K562 (cell line): ENCODE measurements at regions not wholly inside any gene's neighbourhood (a gene's known extent, or its start where the extent isn't known, plus 50 kb on each side); places are given as distances from the start of the nearest gene placed in this dataset.

Experiments used
- ATAC-seq: fragments of 200-7000 bp; cut with Tn5 transposase; 3 replicates; pipeline ENCODE4 v1.9.1; 2020; ENCODE audit warnings: moderate library complexity
- BruUV-seq: library from RNA; stranded (reverse); fragments of 400-500 nt; replicated peaks from 2 replicates; lab custom pipeline; 2021; lab: Mats Ljungman, UMichigan
- CTCF ChIA-PET: fragments of 300-600 bp; formaldehyde crosslinking; extraction: SDS; loops from one replicate; lab custom pipeline; 2021; ENCODE audit warnings: low intra/inter-chr PET ratio; lab: Yijun Ruan, JAX
- POLR2A ChIA-PET: fragments of 300-600, 350-650 bp; sonication (Branson Sonifier 250); formaldehyde crosslinking; extraction: SDS; loops from one replicate; lab custom pipeline; 2021; ENCODE audit warnings: antibody characterized with exemption, inconsistent platforms; lab: Yijun Ruan, JAX
- DNase-seq, 4 experiments: peaks; one replicate each; pipeline versions ENCODE4 v3.0.0 to v3.0.0-alpha.2; 2011 to 2018; ENCODE audit warnings: low spot score in 3 of 4, mixed read lengths in 3 of 4; ENCODE audit errors: extremely low read depth in 1 of 4
- FAIRE-seq: peaks from 2 replicates; lab custom pipeline; 2011; peaks lifted over from hg19 to GRCh38; lab: Jason Lieb, UNC
- H2AFZ ChIP-seq: 2 replicates; pipeline ENCODE4 v1.6.0; 2011; ENCODE audit warnings: low read depth, low read length, control low read depth, inconsistent platforms
- H3K27ac ChIP-seq: fragments of 200-600 bp; 3 replicates; pipeline ENCODE4 v1.8.0; 2011; ENCODE audit warnings: low read depth, mild to moderate bottlenecking, control low read depth, inconsistent platforms, low read length, moderate library complexity, mixed read lengths; ENCODE audit errors: extremely low read depth
- H3K27me3 ChIP-seq, 2 experiments: fragments of 300-600 bp in 1 of 2; 2 replicates in 1 of 2; 3 replicates in 1 of 2; pipeline versions ENCODE4 v1.6.0 to v1.8.0; 2011; ENCODE audit warnings: inconsistent platforms in 2 of 2, low read length in 2 of 2, mild to moderate bottlenecking in 1 of 2, mixed read lengths in 1 of 2, moderate library complexity in 1 of 2; ENCODE audit not compliant: control insufficient read depth in 2 of 2, insufficient read depth in 2 of 2
- H3K36me3 ChIP-seq: fragments of 300-600 bp; 3 replicates; pipeline ENCODE4 v1.8.0; 2011; ENCODE audit warnings: mild to moderate bottlenecking, low read length, inconsistent platforms; ENCODE audit not compliant: control insufficient read depth, insufficient read depth
- H3K4me1 ChIP-seq, 2 experiments: fragments of 200-600 bp in 1 of 2; replicated peaks in 1 of 2; 2 replicates in 1 of 2; 3 replicates in 1 of 2; pipeline versions ENCODE4 v1.5.1 to v1.8.0; 2011; ENCODE audit warnings: inconsistent platforms in 2 of 2, low read length in 2 of 2, mild to moderate bottlenecking in 1 of 2, mixed read lengths in 1 of 2, moderate library complexity in 1 of 2; ENCODE audit not compliant: control insufficient read depth in 2 of 2, insufficient read depth in 2 of 2
- H3K4me2 ChIP-seq: 2 replicates; pipeline ENCODE4 v1.6.1; 2011; ENCODE audit warnings: low read length, control low read depth, inconsistent platforms, mixed read lengths; ENCODE audit not compliant: insufficient read depth
- H3K4me3 ChIP-seq: fragments of 200-600 bp; sonication (generic), shearing (Covaris generic); 2 replicates; pipeline ENCODE4 v1.5.1; 2016; ENCODE audit warnings: control low read depth, inconsistent platforms
- H3K79me2 ChIP-seq: fragments of 200-600 bp; 3 replicates; pipeline ENCODE4 v1.8.0; 2011; ENCODE audit warnings: low read length, inconsistent platforms; ENCODE audit not compliant: control insufficient read depth, insufficient read depth
- H3K9ac ChIP-seq, 2 experiments: 2 replicates each; pipeline versions ENCODE4 v1.6.0 to v1.6.1; 2011; ENCODE audit warnings: low read depth in 2 of 2, low read length in 2 of 2, control low read depth in 1 of 2, inconsistent platforms in 1 of 2, mild to moderate bottlenecking in 1 of 2, mixed read lengths in 1 of 2; ENCODE audit not compliant: insufficient read depth in 1 of 2
- H3K9me1 ChIP-seq: one replicate; pipeline ENCODE4 v1.6.0; 2011; ENCODE audit warnings: inconsistent platforms, mild to moderate bottlenecking, low read length, moderate library complexity; ENCODE audit not compliant: control insufficient read depth, insufficient read depth
- H3K9me3 ChIP-seq: replicated peaks from 2 replicates; pipeline ENCODE4 v1.5.1; 2011; ENCODE audit warnings: low read depth, low read length, inconsistent platforms; ENCODE audit not compliant: control insufficient read depth, insufficient read depth
- H4K20me1 ChIP-seq: replicated peaks from 2 replicates; pipeline ENCODE4 v1.6.1; 2011; ENCODE audit warnings: low read length, inconsistent platforms, mixed read lengths; ENCODE audit not compliant: control insufficient read depth, insufficient read depth
- ELF2 ChIP-seq: fragments of 250-450 bp; sonication (Bioruptor Pico); IDR thresholded peaks from 2 replicates; pipeline ENCODE4 v1.5.0; 2021; ENCODE audit warnings: mild to moderate bottlenecking
- GATAD2B ChIP-seq: fragments of 450-650 bp; IDR thresholded peaks from 2 replicates; pipeline ENCODE4 v1.6.1; 2017; ENCODE audit warnings: mild to moderate bottlenecking, borderline replicate concordance
- HEY1 ChIP-seq: fragments of 250-450 bp; sonication (Bioruptor Pico); IDR thresholded peaks from 2 replicates; pipeline ENCODE4 v1.5.0; 2020; ENCODE audit warnings: mild to moderate bottlenecking, moderate library complexity, borderline replicate concordance
- KAT2B ChIP-seq: IDR thresholded peaks from one replicate; pipeline ENCODE4 v1.6.1; 2012; ENCODE audit warnings: low read depth, mild to moderate bottlenecking, control low read depth, inconsistent platforms, low read length, moderate library complexity
- MBD2 ChIP-seq: sonication (generic); IDR thresholded peaks from 2 replicates; pipeline ENCODE4 v1.6.1; 2016; ENCODE audit warnings: low read depth, borderline replicate concordance
- MCM5 ChIP-seq: fragments of 450-650 bp; IDR thresholded peaks from 2 replicates; pipeline ENCODE4 v1.6.1; 2016; ENCODE audit warnings: low read depth
- SMAD3 ChIP-seq: fragments of 450-650 bp; formaldehyde crosslinking; conservative IDR thresholded peaks from 2 replicates; pipeline ENCODE4 v1.4.0; 2020; ENCODE audit warnings: mild to moderate bottlenecking
- SMARCA4 ChIP-seq: fragments of 450-650 bp; IDR thresholded peaks from 2 replicates; pipeline ENCODE4 v1.6.1; 2016
- SNRNP70 ChIP-seq: fragments of 200-400 bp; formaldehyde crosslinking; optimal IDR thresholded peaks from 2 replicates; pipeline ENCODE3; 2017; ENCODE audit warnings: low read depth, low read length
- ZNF146 ChIP-seq: IDR thresholded peaks from one replicate; pipeline ENCODE4 v1.6.1; 2018; ENCODE audit warnings: missing compliant biosample characterization; ENCODE audit not compliant: unreplicated experiment
- ZNF707 ChIP-seq: fragments of 250-450 bp; sonication (Bioruptor Pico); conservative IDR thresholded peaks from 2 replicates; pipeline ENCODE4 v1.8.0; 2022; ENCODE audit warnings: inconsistent platforms, mild to moderate bottlenecking, moderate library complexity
- WGBS: fragments of 100-300 bp; shearing (Covaris generic); methylation state at CpG from one replicate; pipeline ENCODE4 v1.1.6; 2016; ENCODE audit warnings: low coverage, mixed read lengths; ENCODE audit not compliant: insufficient coverage; ENCODE audit errors: missing lambda C conversion rate; 5-methylcytosine and 5-hydroxymethylcytosine counted together
- in situ Hi-C: fragments of 300-500 bp; cut with MboI; formaldehyde crosslinking; loops from 4 replicates; pipeline ENCODE4 v1.15.0; 2018; ENCODE audit warnings: inconsistent platforms, mixed read lengths
- intact Hi-C: fragments of 100-400 bp; cut with micrococcal nuclease; formaldehyde crosslinking; loops from 2 replicates; pipeline ENCODE4 v1.14.2; 2022

DNA sequence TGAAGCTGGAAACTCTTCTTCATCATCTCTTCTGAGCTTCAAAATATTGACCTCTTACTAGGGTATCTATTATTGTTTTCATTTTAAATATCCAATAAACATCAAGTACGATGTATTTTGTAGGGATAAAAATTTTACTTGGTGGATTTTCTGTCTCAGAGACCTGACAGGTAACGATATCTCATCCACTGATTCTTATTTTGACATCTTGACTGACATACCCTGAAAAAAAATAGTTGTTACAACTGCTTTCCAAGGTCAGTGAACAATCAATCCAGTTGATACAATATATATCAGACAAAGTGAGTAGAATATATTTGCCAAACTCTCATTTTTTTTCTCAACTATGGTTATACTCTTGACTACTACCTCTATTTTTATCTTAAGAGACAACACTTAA lies 963.7 kb upstream of the CDH2 start (continued):
- TF ChIP-seq ZNF707 (no peak), SMARCA4 (no peak), GATAD2B (no peak)

DNA sequence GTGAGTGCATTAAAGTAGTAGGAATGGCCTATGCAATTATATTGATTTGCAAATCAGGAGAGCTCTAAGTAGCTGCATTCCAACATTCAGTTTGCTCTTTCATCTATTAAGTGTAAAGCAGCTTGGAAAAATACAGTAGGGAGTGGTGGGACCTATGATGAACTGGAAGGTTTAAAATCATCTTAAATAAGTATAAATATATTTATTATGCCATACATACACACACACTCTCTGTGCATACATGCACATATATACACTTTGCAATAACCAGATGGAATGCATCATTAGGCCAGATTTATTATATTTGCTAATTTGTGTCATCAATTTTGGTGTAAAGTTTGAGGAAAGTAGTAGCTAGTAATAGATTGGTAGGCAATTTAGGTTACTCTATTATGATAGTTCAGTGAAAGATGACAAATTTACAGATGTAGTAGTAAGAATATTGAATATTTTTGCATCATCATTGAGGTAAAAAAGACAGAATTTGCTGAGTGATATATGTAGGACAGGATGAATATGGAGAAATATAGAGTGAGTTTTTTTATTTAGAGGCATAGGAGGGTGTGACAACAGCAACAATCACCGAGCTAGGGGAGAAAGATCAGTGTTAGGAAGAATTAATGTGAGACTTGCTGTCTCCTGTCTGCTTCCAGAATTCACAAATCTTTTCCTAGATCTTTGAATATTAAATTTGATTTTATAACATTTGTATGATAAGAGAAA lies 961.0 kb upstream of the CDH2 start:
- no peak overlapping the region for H3K27ac ChIP-seq
- H3K79me2 ChIP-seq, result no peaks in the 10 kb centered on the region
- TF ChIP-seq HEY1 (CRISPR knock-in tag) (no peak), MCM5 (no peak), ZNF707 (no peak), KAT2B (no peak), SMAD3 (CRISPR knock-in tag) (no peak), ELF2 (CRISPR knock-in tag) (no peak), MBD2 (no peak), SNRNP70 (no peak), ZNF146 (no peak)
- TF ChIP-seq, all 486 proteins: peak for 0
- BruUV-seq, result no TSS peak
- no peak overlapping the region for H2AFZ ChIP-seq
- intact Hi-C loops, result no loop called here
- no peaks in the 10 kb centered on the region for H4K20me1 ChIP-seq
- no peak for ATAC-seq
- H3K27me3 ChIP-seq, result no peaks in the 10 kb centered on the region
- 0% methylated on average over 1 of the region's 1 CpG for WGBS
- H3K9me1 ChIP-seq, result no peaks in the 10 kb centered on the region
- H3K36me3 ChIP-seq, result no peaks in the 10 kb centered on the region
- no peak overlapping the region for H3K4me2 ChIP-seq
- CTCF ChIA-PET, result no interaction called here
- H3K4me1 ChIP-seq, result no peaks in the 10 kb centered on the region
- H3K9ac ChIP-seq, result no peak overlapping the region
- H3K4me3 ChIP-seq, result no peak overlapping the region
- no peak for FAIRE-seq
- no peaks in the 10 kb centered on the region for H3K9me3 ChIP-seq
- in situ Hi-C loops, result no loop called here
- POLR2A ChIA-PET, result no interaction called here
- DNase-seq, result no peak
